Activated naive CD8-positive, alpha-beta T cell treated with anti-CD3 and anti-CD28 coated beads for 36 hours (primary cell): ENCODE measurements at regions not wholly inside any gene's neighbourhood (a gene's known extent, or its start where the extent isn't known, plus 50 kb on each side); places are given as distances from the start of the nearest gene placed in this dataset.
A peak's percentile ranks its signal among the peaks of the same experiment; 100 is the strongest.

Source experiments
- DNase-seq: peaks from one replicate; pipeline ENCODE4 v3.0.0; 2021
- H3K27ac Mint-ChIP-seq: one replicate; pipeline ENCODE4 v1.8.0; 2022; ENCODE audit warnings: mild to moderate bottlenecking, moderate library complexity, mixed read lengths
- H3K27me3 Mint-ChIP-seq: one replicate; pipeline ENCODE4 v1.8.0; 2022; ENCODE audit warnings: mild to moderate bottlenecking, mixed read lengths
- H3K36me3 Mint-ChIP-seq: one replicate; pipeline ENCODE4 v1.8.0; 2021; ENCODE audit warnings: mild to moderate bottlenecking, mixed read lengths
- H3K4me1 Mint-ChIP-seq: one replicate; pipeline ENCODE4 v1.8.0; 2021; ENCODE audit warnings: mixed read lengths
- H3K4me3 Mint-ChIP-seq: one replicate; pipeline ENCODE4 v1.8.0; 2022; ENCODE audit warnings: mild to moderate bottlenecking, moderate library complexity, mixed read lengths
- H3K9me3 Mint-ChIP-seq: one replicate; pipeline ENCODE4 v1.8.0; 2022; ENCODE audit warnings: mixed read lengths

GRCh38 chr5:77893225-77893860 lies 117.2 kb upstream of the TBCA start:
- H3K36me3 Mint-ChIP-seq, result no peaks in the 10 kb centered on the region
- DNase-seq, result no peak
- no peaks in the 10 kb centered on the region for H3K4me1 Mint-ChIP-seq
- no peak overlapping the region for H3K27ac Mint-ChIP-seq
- no peaks in the 10 kb centered on the region for H3K9me3 Mint-ChIP-seq
- H3K4me3 Mint-ChIP-seq, result no peak overlapping the region
- H3K27me3 Mint-ChIP-seq, result no peaks in the 10 kb centered on the region

- H3K36me3 Mint-ChIP-seq, result no peaks in the 10 kb centered on the region
- no peak overlapping the region for H3K4me3 Mint-ChIP-seq
- H3K27ac Mint-ChIP-seq, result no peak overlapping the region
- no peak for DNase-seq
- no peaks in the 10 kb centered on the region for H3K9me3 Mint-ChIP-seq
- no peaks in the 10 kb centered on the region for H3K4me1 Mint-ChIP-seq
- H3K27me3 Mint-ChIP-seq, result no peaks in the 10 kb centered on the region
These were observed 116.2 kb upstream of the TBCA start for GRCh38 chr5:77892061-77893010.

GRCh38 chr5:77885519-77885918 lies 109.4 kb upstream of the TBCA start:
- Mint-ChIP-seq H3K9me3 (no peaks in the 10 kb centered on the region), H3K27ac (no peak overlapping the region), H3K27me3 (peaks cover 17% of the 10 kb centered on the region), H3K4me1 (peaks cover 5% of the 10 kb centered on the region), H3K4me3 (no peak overlapping the region), H3K36me3 (no peaks in the 10 kb centered on the region)
- no peak for DNase-seq

- H3K4me1 Mint-ChIP-seq, result peaks cover 5% of the 10 kb centered on the region
- H3K4me3 Mint-ChIP-seq, result no peak overlapping the region
- H3K27ac Mint-ChIP-seq, result peak overlapping the region; percentile 50
- H3K9me3 Mint-ChIP-seq, result no peaks in the 10 kb centered on the region
- DNase-seq, result peak; percentile 15
- H3K27me3 Mint-ChIP-seq, result peaks cover 17% of the 10 kb centered on the region
- H3K36me3 Mint-ChIP-seq, result no peaks in the 10 kb centered on the region
These were observed 106.6 kb upstream of the TBCA start for GRCh38 chr5:77882670-77883257.

- H3K27me3 Mint-ChIP-seq, result peaks cover 17% of the 10 kb centered on the region
- H3K27ac Mint-ChIP-seq, result no peak overlapping the region
- H3K4me3 Mint-ChIP-seq, result no peak overlapping the region
- peaks cover 5% of the 10 kb centered on the region for H3K4me1 Mint-ChIP-seq
- no peak for DNase-seq
- H3K9me3 Mint-ChIP-seq, result no peaks in the 10 kb centered on the region
- no peaks in the 10 kb centered on the region for H3K36me3 Mint-ChIP-seq
These were observed 105.4 kb upstream of the TBCA start for GRCh38 chr5:77881528-77881927.

- no peaks in the 10 kb centered on the region for H3K9me3 Mint-ChIP-seq
- H3K4me3 Mint-ChIP-seq, result no peak overlapping the region
- DNase-seq, result no peak
- H3K36me3 Mint-ChIP-seq, result no peaks in the 10 kb centered on the region
- peaks cover under 1% of the 10 kb centered on the region for H3K27me3 Mint-ChIP-seq
- H3K4me1 Mint-ChIP-seq, result peaks cover 2% of the 10 kb centered on the region
- H3K27ac Mint-ChIP-seq, result no peak overlapping the region
These were observed 101.6 kb upstream of the TBCA start for GRCh38 chr5:77877516-77878355.

GRCh38 chr5:77876862-77877502 lies 100.8 kb upstream of the TBCA start:
- no peak overlapping the region for H3K27ac Mint-ChIP-seq

GRCh38 chr5:77876316-77876715 lies 100.2 kb upstream of the TBCA start:
- peaks cover under 1% of the 10 kb centered on the region for H3K4me1 Mint-ChIP-seq
- H3K36me3 Mint-ChIP-seq, result no peaks in the 10 kb centered on the region
- no peak overlapping the region for H3K4me3 Mint-ChIP-seq
- no peak overlapping the region for H3K27ac Mint-ChIP-seq
- no peaks in the 10 kb centered on the region for H3K27me3 Mint-ChIP-seq
- no peak for DNase-seq
- no peaks in the 10 kb centered on the region for H3K9me3 Mint-ChIP-seq

More at GRCh38 chr5:77876862-77877502, 100.8 kb upstream of the TBCA start:
- Mint-ChIP-seq H3K27me3 (no peaks in the 10 kb centered on the region), H3K4me1 (peaks cover 2% of the 10 kb centered on the region), H3K4me3 (no peak overlapping the region), H3K36me3 (no peaks in the 10 kb centered on the region), H3K9me3 (no peaks in the 10 kb centered on the region)
- DNase-seq, result no peak

GRCh38 chr5:77874691-77875090 lies 98.6 kb upstream of the TBCA start:
- Mint-ChIP-seq H3K36me3 (no peaks in the 10 kb centered on the region), H3K4me1 (no peaks in the 10 kb centered on the region), H3K9me3 (no peaks in the 10 kb centered on the region), H3K4me3 (no peak overlapping the region), H3K27ac (no peak overlapping the region), H3K27me3 (no peaks in the 10 kb centered on the region)
- no peak for DNase-seq

- H3K4me3 Mint-ChIP-seq, result no peak overlapping the region
- DNase-seq, result no peak
- no peaks in the 10 kb centered on the region for H3K36me3 Mint-ChIP-seq
- no peaks in the 10 kb centered on the region for H3K27me3 Mint-ChIP-seq
- no peak overlapping the region for H3K27ac Mint-ChIP-seq
- no peaks in the 10 kb centered on the region for H3K4me1 Mint-ChIP-seq
- no peaks in the 10 kb centered on the region for H3K9me3 Mint-ChIP-seq
These were observed 97.1 kb upstream of the TBCA start for GRCh38 chr5:77873239-77873638.

GRCh38 chr5:77871946-77872345 lies 95.8 kb upstream of the TBCA start:
- no peak overlapping the region for H3K27ac Mint-ChIP-seq
- H3K4me1 Mint-ChIP-seq, result no peaks in the 10 kb centered on the region
- no peaks in the 10 kb centered on the region for H3K36me3 Mint-ChIP-seq
- no peaks in the 10 kb centered on the region for H3K27me3 Mint-ChIP-seq
- DNase-seq, result no peak
- H3K9me3 Mint-ChIP-seq, result no peaks in the 10 kb centered on the region
- H3K4me3 Mint-ChIP-seq, result no peak overlapping the region

- no peak for DNase-seq
- peaks cover 3% of the 10 kb centered on the region for H3K27me3 Mint-ChIP-seq
- H3K4me1 Mint-ChIP-seq, result no peaks in the 10 kb centered on the region
- no peaks in the 10 kb centered on the region for H3K36me3 Mint-ChIP-seq
- H3K27ac Mint-ChIP-seq, result no peak overlapping the region
- H3K4me3 Mint-ChIP-seq, result no peak overlapping the region
- no peaks in the 10 kb centered on the region for H3K9me3 Mint-ChIP-seq
These were observed 94.9 kb upstream of the TBCA start for GRCh38 chr5:77871016-77871415.

- no peak overlapping the region for H3K4me3 Mint-ChIP-seq
- H3K27me3 Mint-ChIP-seq, result peaks cover 3% of the 10 kb centered on the region
- DNase-seq, result no peak
- no peaks in the 10 kb centered on the region for H3K4me1 Mint-ChIP-seq
- no peak overlapping the region for H3K27ac Mint-ChIP-seq
- H3K36me3 Mint-ChIP-seq, result no peaks in the 10 kb centered on the region
- no peaks in the 10 kb centered on the region for H3K9me3 Mint-ChIP-seq
These were observed 93.1 kb upstream of the TBCA start for GRCh38 chr5:77869116-77869798.

GRCh38 chr5:77867914-77868313 lies 91.8 kb upstream of the TBCA start:
- DNase-seq, result no peak
- Mint-ChIP-seq H3K36me3 (no peaks in the 10 kb centered on the region), H3K27me3 (peaks cover 3% of the 10 kb centered on the region), H3K27ac (no peak overlapping the region), H3K9me3 (no peaks in the 10 kb centered on the region), H3K4me1 (no peaks in the 10 kb centered on the region), H3K4me3 (no peak overlapping the region)
